A549 (cell line): ENCODE measurements at regions not wholly inside any gene's neighbourhood (a gene's known extent, or its start where the extent isn't known, plus 50 kb on each side); places are given as distances from the start of the nearest gene placed in this dataset.

Source experiments
- POLR2A ChIP-seq: IDR thresholded peaks from 2 replicates; pipeline ENCODE4 v1.6.1; 2012; ENCODE audit warnings: mild to moderate bottlenecking, low read length
- TF ChIP-seq, protein P1 (sequence below): fragments of >200 bp; sonication (Bioruptor Twin); formaldehyde crosslinking; IDR thresholded peaks from 3 replicates; pipeline ENCODE4 v1.5.1; 2016

DNA sequence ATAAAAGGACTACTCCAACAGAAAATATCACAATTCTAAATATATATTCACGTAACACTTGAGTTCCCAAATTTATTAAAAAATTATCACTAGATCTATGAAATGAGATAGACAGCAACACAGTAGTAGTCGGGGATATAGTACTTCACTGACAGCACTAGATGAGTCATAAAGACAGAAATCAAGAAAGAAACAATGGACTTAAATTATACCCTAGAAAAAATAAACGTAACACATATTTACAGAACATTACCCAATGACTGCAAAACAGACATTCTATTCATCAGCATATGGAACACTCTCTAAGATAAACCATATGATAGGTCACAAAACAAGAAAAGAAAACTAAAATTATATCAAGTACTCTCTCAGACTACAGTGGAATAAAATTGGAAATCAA, 429.4 kb downstream of the MBD2 start:
- TF ChIP-seq POLR2A = no peak
- TF ChIP-seq, protein P1, sequence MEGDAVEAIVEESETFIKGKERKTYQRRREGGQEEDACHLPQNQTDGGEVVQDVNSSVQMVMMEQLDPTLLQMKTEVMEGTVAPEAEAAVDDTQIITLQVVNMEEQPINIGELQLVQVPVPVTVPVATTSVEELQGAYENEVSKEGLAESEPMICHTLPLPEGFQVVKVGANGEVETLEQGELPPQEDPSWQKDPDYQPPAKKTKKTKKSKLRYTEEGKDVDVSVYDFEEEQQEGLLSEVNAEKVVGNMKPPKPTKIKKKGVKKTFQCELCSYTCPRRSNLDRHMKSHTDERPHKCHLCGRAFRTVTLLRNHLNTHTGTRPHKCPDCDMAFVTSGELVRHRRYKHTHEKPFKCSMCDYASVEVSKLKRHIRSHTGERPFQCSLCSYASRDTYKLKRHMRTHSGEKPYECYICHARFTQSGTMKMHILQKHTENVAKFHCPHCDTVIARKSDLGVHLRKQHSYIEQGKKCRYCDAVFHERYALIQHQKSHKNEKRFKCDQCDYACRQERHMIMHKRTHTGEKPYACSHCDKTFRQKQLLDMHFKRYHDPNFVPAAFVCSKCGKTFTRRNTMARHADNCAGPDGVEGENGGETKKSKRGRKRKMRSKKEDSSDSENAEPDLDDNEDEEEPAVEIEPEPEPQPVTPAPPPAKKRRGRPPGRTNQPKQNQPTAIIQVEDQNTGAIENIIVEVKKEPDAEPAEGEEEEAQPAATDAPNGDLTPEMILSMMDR = no peak
